ENCODE measurements at regions not wholly inside any gene's neighbourhood (a gene's known extent, or its start where the extent isn't known, plus 50 kb on each side); places are given as distances from the start of the nearest gene placed in this dataset.

DNA sequence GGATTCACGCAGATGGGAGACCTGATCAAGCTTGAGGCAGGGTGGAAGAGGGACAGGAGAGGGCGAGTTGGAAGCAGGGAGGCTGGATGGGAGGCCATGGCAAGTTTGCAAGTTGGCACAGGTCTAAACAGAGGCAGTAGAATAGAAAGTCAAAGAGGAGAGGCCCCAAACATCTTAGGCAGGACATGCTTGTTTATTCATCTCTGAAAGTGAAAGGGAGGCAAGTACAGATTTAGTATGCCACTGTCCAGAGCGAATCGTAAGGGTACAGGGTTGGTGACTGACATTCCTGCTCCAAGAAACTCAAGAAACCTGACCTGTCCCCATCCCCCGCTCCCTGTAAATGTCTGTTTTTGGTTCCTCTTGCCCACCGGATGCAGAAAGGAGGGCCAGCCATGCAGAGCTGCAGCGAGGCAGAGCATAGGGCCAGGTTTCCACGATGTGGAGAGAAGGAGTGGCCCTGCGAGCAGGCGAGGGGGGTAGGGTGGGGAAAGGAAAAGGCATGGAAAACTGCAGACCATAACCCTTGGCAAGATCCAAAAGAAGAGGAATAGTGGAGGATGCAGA lies 96.2 kb upstream of the BOD1 start:
- TF ChIP-seq POLR2A (IDR thresholded peaks at IDR 0.05), result no peak
- TF ChIP-seq, protein P1, sequence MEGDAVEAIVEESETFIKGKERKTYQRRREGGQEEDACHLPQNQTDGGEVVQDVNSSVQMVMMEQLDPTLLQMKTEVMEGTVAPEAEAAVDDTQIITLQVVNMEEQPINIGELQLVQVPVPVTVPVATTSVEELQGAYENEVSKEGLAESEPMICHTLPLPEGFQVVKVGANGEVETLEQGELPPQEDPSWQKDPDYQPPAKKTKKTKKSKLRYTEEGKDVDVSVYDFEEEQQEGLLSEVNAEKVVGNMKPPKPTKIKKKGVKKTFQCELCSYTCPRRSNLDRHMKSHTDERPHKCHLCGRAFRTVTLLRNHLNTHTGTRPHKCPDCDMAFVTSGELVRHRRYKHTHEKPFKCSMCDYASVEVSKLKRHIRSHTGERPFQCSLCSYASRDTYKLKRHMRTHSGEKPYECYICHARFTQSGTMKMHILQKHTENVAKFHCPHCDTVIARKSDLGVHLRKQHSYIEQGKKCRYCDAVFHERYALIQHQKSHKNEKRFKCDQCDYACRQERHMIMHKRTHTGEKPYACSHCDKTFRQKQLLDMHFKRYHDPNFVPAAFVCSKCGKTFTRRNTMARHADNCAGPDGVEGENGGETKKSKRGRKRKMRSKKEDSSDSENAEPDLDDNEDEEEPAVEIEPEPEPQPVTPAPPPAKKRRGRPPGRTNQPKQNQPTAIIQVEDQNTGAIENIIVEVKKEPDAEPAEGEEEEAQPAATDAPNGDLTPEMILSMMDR (IDR thresholded peaks at IDR 0.05), result no peak

All from heart left ventricle (tissue), 13 donors.